GM20431 (cell line): ENCODE measurements at regions not wholly inside any gene's neighbourhood (a gene's known extent, or its start where the extent isn't known, plus 50 kb on each side); places are given as distances from the start of the nearest gene placed in this dataset.
"Not testable (repeated sequence)": the region's sequence is repeated elsewhere in the genome, so short reads cannot be mapped to it uniquely, and the experiment has no call there.

Source experiments
- in situ Hi-C: fragments of 300-500 bp; cut with MseI, MboI; formaldehyde crosslinking; loops from one replicate; pipeline ENCODE4 v1.15.0; 2020; ENCODE audit warnings: low sequenced_read_pairs; ENCODE audit not compliant: unreplicated experiment

- in situ Hi-C loops, result no loop called here
Measured at GRCh38 chr16:65365732-65366715, 244.2 kb upstream of the CDH11 start.

GRCh38 chr16:65356721-65357120, 234.9 kb upstream of the CDH11 start:
- in situ Hi-C loops, result not testable (repeated sequence)

- in situ Hi-C loops, result no loop called here
Measured at GRCh38 chr16:65355706-65356105, 233.8 kb upstream of the CDH11 start.

- in situ Hi-C loops, result no loop called here
Measured at GRCh38 chr16:65353183-65353582, 231.3 kb upstream of the CDH11 start.

GRCh38 chr16:65349626-65350025, 227.8 kb upstream of the CDH11 start:
- in situ Hi-C loops, result no loop called here

GRCh38 chr16:65343556-65343955, 221.7 kb upstream of the CDH11 start:
- in situ Hi-C loops, result no loop called here

GRCh38 chr16:65342231-65342866, 220.5 kb upstream of the CDH11 start:
- in situ Hi-C loops, result no loop called here

- in situ Hi-C loops, result no loop called here
Measured at GRCh38 chr16:65339062-65339461, 217.2 kb upstream of the CDH11 start.

GRCh38 chr16:65336160-65336559, 214.3 kb upstream of the CDH11 start:
- in situ Hi-C loops, result no loop called here

GRCh38 chr16:65334081-65334480, 212.2 kb upstream of the CDH11 start:
- in situ Hi-C loops, result no loop called here

- in situ Hi-C loops, result no loop called here
Measured at GRCh38 chr16:65333283-65333682, 211.4 kb upstream of the CDH11 start.

GRCh38 chr16:65327346-65327745, 205.5 kb upstream of the CDH11 start:
- in situ Hi-C loops, result no loop called here

GRCh38 chr16:65323655-65324237, 201.9 kb upstream of the CDH11 start:
- in situ Hi-C loops, result no loop called here

- in situ Hi-C loops, result no loop called here
Measured at GRCh38 chr16:65319621-65320231, 197.9 kb upstream of the CDH11 start.

- in situ Hi-C loops, result no loop called here
Measured at GRCh38 chr16:65318590-65319257, 196.9 kb upstream of the CDH11 start.

GRCh38 chr16:65318138-65318537, 196.3 kb upstream of the CDH11 start:
- in situ Hi-C loops, result no loop called here

- in situ Hi-C loops, result no loop called here
Measured at GRCh38 chr16:65316808-65317207, 194.9 kb upstream of the CDH11 start.

- in situ Hi-C loops, result no loop called here
Measured at GRCh38 chr16:65315081-65315780, 193.4 kb upstream of the CDH11 start.

- in situ Hi-C loops, result no loop called here
Measured at GRCh38 chr16:65314627-65315008, 192.8 kb upstream of the CDH11 start.
